GM19239 (cell line): ENCODE measurements at regions not wholly inside any gene's neighbourhood (a gene's known extent, or its start where the extent isn't known, plus 50 kb on each side); places are given as distances from the start of the nearest gene placed in this dataset.

Experiments used
- DNase-seq: peaks from one replicate; pipeline ENCODE4 v3.0.0; 2011; ENCODE audit warnings: low spot score; ENCODE audit not compliant: insufficient read length
- FAIRE-seq: peaks from 2 replicates; lab custom pipeline; 2011; peaks lifted over from hg19 to GRCh38; lab: Jason Lieb, UNC

- DNase-seq, result no peak
- no peak for FAIRE-seq
Observed at GRCh38 chr16:62156971-62157370, 120.7 kb upstream of the CDH8 start.

GRCh38 chr16:62149631-62150030, 113.4 kb upstream of the CDH8 start:
- DNase-seq (no peak), FAIRE-seq (no peak)

GRCh38 chr16:62137996-62138395, 101.8 kb upstream of the CDH8 start:
- DNase-seq (no peak), FAIRE-seq (no peak)

GRCh38 chr16:62135911-62136310, 99.7 kb upstream of the CDH8 start:
- FAIRE-seq (no peak), DNase-seq (no peak)

GRCh38 chr16:62135446-62135845, 99.2 kb upstream of the CDH8 start:
- FAIRE-seq (no peak), DNase-seq (no peak)

- DNase-seq (no peak), FAIRE-seq (no peak)
Observed at GRCh38 chr16:62130101-62130500, 93.9 kb upstream of the CDH8 start.

- no peak for DNase-seq
- no peak for FAIRE-seq
Observed at GRCh38 chr16:62105244-62105643, 69.0 kb upstream of the CDH8 start.

- FAIRE-seq (no peak), DNase-seq (no peak)
Observed at GRCh38 chr16:62102588-62102987, 66.3 kb upstream of the CDH8 start.

- DNase-seq, result no peak
- no peak for FAIRE-seq
Observed at GRCh38 chr16:62100651-62101050, 64.4 kb upstream of the CDH8 start.

- DNase-seq (no peak), FAIRE-seq (no peak)
Observed at GRCh38 chr16:62089715-62090114, 53.5 kb upstream of the CDH8 start.

GRCh38 chr16:62088731-62089410, 52.6 kb upstream of the CDH8 start:
- FAIRE-seq (no peak), DNase-seq (no peak)
